GM18867 (cell line): ENCODE measurements at regions not wholly inside any gene's neighbourhood (a gene's known extent, or its start where the extent isn't known, plus 50 kb on each side); places are given as distances from the start of the nearest gene placed in this dataset.

Experiments used
- ATAC-seq: cut with Tn5 transposase; IDR thresholded peaks from one replicate; pipeline ENCODE4 v1.9.1; 2021; ENCODE audit warnings: mild to moderate bottlenecking, moderate library complexity; ENCODE audit not compliant: unreplicated experiment

DNA sequence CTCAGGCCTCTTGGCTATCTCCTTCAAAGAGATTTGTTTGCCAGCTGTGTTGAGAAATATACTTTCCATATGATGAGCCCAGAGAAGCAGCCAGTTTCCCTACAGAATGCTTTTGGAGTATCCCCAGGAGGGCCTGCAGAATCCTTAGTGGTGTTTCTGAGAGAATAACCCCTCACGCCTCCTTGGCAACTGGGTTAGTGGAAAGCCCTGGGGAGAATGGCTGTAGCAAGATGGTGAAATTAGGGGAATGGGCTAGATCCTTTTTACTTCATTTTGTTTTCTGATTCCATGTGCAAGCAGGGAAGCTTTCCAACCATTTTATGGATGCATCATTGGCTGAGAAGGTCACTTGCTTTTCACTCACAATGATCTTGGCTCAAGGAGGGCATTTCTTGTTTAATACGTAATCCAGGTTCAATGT, 364.6 kb downstream of the DMRT2 start:
- no peak for ATAC-seq

DNA sequence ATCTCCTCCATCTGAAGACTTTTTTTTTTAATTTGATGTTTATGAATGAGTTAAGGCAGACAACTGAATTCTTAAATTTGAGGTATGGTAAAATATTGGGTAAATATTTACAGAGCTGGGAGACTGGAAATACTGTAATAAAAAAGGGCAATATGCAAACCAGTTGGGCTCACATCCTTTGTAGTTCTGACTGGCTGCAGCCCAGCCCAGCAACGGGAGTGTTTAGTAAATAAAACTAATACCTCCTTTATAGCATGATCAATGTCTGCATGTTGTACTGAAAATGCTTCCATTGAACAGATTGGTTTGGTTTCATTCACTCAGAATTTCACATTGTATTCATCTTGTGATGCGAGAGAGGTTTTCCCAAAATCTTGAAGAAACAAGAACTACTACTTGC, 365.0 kb downstream of the DMRT2 start:
- no peak for ATAC-seq

DNA sequence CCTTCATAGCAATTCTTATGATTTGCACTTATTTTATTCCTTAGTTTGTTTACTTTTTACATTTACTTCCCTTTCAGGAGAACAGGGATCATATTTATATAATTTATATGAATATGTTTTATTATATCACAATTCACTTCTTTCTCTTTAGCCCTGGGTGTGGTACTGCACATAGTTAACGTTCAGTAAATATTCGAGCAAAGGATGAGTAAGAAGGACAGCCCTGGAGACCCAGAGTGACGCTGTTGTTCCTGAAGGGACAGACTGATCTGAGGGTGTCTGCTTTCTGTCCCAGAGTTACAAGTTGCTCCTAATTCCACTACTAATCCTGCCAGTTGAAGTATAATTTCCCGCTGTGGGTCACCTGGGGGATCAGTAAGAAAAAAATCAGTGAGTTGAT, 366.1 kb downstream of the DMRT2 start:
- no peak for ATAC-seq

DNA sequence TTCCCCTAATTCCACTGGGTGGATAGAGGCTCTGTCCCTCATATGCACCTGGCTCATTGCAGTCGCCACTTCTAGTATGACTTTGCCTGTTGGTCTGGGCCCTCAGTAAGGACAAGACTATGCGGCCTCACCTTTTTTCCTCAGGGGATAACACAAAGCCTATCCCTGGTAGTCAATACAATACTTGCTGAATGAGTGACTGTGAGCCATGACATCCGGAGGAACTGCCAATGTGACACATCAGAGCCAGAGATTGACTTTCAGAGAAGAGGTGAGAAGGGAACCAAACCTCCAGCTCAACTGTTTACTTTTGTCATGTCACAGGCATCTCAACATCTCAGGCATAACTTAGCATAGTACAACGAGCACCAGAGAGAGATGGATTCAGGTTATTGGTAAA, 371.3 kb downstream of the DMRT2 start:
- ATAC-seq: no peak

DNA sequence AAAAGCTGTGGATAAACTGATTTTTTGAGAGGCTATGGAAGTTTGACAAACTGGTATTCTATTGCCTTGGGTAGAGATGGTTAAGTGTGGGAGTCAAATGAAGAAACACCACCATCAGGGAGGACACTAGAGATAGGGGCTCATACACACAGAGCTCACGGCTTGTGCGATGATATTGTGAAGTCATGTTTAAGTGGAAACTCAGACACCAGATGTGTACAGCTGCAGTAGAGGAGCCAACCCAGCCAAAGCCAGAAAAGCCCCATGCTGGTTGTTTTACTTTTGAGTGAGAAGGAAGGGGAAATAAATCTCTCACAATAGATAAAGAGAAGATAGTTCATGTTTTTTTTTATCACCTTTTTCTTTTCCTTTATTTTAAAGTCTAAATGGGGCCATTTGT, 377.7 kb downstream of the DMRT2 start:
- no peak for ATAC-seq

DNA sequence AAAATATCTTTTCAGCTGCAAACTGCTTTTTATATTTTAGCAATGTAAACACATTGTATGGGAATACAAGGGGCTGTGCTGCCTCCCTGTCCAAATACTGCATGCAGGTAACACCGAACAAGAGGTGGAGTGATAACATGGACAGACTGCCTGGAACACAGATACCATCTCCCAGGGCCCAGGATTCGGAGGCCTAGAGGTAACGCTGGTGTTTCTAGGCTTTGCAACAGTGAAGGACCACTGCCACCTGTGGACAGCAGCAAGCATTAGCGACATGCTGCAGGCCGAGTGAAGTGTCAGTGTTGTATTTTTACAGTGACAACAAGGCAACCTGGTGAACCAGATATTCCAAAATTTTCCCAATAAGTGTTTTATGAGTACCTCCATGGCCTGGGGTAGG, 379.1 kb downstream of the DMRT2 start:
- ATAC-seq: no peak

DNA sequence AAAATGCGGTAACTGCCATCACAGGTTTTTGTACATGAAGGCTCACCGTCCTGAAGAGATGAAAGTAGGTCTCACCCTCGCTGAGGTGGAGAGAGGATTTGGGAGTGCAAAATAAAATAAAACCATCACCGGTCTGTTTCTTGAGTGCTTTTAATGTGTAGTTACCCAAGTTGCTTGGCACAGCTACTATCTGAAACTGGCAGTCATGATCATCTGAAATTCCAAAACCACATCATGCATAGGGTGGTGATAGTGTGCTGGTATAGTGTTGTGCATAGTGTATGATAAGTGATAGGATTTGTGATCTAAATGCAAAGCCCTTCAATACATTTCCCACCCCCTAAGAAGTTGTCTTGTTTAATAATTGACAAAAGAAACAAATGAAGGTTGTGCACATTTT, 381.3 kb downstream of the DMRT2 start:
- ATAC-seq: no peak

DNA sequence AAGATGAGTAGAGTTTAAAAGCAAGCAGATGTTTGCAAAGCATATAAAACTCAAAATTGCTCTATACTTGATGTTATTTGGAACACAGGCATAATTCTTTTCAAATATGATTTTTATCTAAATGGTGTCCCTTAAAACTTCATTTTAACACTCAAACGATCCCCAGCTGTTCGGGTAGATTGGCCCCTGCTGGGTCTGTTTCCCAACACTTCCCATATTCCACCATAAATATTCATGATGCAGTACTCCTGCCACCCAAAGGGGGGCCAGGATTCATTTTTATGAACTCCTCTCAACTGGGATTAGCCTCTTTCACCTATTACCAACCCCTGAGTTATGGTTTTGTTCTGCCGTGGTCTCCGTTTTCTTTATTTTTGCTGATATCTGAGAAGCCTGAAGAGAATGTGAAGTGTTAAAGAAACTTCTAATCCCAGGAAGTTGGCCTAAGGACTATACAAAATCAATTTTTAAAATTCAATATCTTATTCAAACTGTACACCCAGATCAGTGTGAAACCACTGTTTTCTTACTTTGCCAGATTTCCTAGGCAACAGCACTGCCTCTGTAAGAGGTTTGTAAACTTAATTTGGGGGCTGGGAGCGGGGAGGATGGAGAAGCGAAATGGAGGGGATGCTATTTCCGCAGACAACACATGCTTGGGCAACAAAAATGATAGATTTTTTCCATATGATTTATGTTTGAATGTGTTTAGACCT, 384.1 kb downstream of the DMRT2 start:
- no peak for ATAC-seq

DNA sequence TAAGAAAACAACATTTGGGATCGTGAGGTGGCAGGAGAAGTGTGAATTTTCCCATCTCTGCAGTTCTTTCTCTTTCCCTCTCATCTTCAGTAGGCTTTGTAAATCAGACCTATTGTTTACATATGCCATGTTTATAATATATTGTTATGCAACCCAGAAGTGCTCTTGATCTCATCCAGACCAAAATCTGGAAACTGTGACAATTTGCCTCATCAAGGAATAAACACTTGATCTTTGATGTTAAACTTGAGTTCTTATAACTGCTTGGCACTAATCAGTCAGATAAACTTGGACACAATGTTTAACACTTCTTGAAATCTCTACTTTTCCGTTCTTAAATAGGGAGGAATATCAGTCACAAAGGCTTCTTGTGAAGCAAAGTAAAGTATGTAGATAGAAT, 384.7 kb downstream of the DMRT2 start:
- no peak for ATAC-seq

DNA sequence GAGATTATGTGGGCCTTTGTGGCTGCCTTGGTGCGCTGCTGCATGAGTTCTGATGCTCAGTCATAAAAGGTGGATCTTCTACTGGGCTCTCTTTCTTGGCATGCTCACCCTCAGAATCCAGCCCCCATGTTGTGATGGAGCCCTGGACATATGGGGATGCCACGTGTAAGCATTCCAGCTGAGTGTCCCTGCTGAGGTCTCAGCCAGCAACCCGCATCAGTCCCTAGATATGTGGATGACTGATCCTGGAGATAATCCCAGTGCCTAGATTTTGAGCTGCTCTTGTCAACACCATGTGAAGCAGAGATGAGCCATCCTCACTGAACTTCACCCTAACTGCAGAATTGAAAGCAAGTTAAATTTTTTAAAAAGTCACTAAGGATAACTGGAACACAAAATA, 390.1 kb downstream of the DMRT2 start:
- no peak for ATAC-seq

DNA sequence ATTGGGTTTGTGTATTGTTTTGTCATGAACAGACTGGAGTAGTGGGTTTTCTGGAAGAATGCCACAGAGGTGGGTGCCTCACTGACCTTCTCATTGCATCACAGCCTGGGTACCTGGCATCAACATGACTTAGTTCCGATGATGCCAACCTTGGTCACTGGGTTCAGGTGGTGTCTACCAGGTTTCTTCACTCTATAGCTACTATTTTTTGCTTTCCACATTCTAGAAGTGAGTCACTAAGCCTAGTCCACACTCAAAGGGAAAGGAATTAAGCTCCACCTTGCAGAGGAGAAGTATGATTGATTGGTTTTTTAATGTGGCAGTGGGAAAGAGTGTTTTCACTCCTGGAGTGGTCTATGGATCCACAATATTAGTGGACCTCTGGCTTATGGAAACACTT, 391.9 kb downstream of the DMRT2 start:
- ATAC-seq: no peak

DNA sequence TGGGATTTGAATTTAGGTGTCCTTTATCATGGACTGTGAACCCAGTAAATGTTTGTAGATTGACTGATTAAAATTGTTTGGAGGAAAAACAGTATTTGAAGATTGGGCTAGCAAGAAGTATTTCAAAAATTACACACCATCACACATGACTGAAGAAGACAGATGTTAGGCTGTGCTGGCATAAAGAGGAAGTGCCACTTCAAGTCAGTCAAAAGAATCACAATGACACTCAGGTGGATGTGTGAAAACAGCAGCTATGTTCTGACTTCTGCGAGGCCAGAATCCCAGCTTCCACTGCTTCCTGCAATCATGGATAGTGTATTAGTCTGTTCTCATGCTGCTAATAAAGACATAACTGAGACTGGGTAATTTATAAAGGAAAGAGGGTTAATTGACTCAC, 393.3 kb downstream of the DMRT2 start:
- peak; percentile 67 for ATAC-seq

DNA sequence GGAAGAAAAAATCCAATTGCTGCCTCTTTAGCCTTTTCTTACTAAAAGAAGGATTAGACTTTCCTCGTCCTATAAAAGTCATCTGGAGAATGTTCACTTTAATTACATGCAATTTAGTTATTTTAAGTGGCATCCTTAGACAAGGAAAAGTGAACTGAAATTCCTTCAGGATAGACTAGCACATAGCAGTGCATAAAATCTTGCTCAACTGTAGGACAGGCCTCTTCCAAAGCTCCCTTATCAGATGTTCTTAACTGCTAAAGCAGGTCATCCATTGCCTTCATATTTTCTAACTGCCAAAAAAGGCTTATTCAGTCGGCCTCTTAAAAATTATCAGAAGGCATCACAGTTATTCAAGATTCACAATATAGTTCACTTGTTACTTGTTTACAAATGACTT, 396.5 kb downstream of the DMRT2 start:
- no peak for ATAC-seq

DNA sequence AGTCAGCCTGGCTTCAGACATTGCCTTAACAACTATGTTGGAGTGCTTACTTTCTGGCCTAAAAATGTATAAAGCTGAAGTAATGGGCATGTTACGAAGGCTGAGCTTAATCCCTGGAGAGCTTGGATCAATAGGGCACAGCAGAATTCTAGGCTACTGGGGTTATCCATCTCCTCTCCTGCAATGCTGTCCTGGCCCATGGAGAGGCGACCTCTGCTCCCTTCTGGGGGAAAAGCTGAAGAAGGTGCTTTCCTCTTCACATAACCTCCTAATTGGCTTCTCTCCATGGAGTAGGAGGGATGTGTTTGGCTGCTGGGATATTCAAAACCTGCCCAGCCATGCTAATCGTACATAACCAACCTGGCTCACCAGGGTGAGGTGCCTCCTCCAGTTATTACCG, 403.5 kb downstream of the DMRT2 start:
- ATAC-seq: no peak

DNA sequence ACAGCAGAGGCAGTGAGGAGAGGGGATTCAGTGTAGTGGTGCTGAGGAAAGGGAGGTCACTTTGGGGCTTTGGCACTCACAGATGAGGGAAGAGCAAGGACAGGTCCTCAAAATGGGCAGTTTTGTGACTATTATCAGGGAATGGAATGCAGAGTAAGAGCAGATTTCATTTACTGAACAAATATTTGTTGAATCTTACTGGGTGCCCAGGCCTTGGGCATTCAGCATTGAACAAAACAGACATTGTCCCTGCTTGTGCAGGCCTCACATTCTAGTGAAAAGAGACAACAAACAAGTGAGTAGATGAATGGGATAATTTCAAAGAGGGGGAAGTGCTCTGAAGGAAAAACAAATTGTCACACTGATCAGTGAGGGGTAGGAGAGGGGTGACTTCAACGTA, 404.1 kb downstream of the DMRT2 start:
- ATAC-seq: no peak

DNA sequence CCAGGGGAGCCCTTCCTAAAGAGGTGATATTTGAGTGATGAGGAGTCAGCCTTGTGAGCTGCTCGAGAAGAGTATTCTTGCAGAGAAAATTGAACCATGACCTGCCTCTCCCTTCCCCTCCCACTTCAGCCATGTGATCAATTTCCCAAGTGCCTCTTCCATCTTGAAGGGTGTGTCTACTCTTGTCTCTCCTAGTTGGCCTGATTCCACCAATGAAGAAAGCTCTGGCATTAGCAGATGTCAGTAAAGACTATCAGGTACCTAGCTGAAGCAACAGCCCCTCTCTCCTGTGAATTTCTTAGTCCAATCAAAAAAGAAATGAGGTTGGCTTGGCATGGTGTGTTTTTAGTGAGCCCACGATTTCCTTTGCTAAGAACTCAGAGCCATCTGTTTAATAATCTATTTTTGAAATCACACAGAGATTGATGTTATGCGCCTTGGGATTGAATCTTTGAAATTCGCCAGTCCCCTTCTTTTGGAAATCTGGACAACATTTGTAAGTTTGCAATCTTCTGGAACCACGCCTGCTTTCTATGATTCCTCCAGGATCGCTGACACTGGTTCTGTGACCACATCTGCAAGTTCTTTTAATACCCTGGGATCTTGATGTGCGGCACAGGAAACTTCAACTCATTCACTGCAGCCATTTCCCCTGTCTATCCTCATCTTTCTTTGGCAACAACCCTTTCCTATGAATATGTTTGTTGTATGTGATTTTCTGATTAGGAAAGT, 404.6 kb downstream of the DMRT2 start:
- no peak for ATAC-seq

DNA sequence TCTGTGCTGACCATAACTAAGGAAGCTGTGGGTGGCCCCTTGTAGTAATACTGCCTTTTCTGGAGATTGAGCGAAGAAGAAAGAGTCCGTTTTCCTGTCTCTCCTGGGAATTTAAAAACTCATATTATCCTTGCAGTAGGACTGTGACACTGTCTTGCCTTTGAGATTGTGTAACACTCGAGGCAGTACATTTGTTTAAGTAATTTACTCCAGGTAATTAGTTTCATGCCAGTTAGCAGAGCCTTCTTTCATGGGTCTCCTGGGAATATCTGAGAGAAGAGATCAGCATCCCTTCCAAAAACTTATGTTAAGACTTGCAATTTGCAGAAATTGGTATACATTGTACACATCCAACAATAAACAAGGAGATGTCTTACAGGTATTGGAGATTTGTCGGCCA, 405.6 kb downstream of the DMRT2 start:
- ATAC-seq: no peak

DNA sequence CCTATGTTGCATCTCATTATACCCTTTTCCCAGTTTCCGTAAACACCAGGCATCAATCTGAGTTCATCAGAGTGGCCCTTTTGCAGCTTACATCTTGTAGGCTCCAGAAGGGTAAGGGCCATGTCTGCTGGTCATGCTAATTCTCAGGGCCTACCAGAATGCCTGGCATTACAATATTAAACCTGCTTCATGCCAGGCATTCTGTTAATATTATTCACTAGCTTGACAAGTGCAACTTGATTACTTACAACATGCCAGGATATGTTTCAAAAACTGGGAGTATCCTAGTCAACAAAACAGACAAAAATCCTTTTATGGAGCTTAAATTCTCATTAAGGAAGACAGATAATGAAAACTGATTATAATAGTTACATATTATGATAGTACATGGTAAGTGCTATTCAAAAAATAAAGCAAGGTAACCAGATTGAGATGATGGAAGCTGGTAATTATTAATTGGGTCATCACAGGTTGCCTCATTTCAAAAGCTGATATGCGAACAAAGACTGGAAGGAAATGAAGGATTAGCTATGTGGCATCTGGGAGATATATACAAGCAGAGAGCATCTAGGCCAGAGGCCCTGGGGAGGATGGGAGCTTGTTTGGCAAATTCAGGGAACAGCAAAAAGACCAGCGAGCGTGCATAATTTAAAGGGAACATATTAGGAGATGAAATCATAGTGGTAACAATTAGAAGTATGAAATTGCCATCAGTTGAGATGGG, 406.3 kb downstream of the DMRT2 start:
- no peak for ATAC-seq

DNA sequence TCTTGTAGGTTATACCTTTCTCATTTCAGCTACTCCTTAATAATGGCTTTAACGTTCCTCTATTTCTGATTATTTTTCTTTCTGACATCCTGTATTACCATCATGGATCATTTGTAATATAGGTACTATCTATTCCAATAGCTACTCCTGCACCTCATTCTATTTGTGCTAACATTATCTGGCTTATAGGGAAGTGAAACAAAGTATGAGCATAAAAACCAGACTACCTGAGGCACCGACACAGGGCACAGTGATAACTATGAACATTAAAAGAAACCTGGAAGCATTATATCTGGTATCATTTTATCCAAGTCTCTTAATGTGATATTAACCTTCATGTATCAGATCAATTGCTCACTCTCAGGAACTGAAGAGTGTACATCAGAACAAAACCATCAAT, 407.3 kb downstream of the DMRT2 start:
- ATAC-seq: no peak

DNA sequence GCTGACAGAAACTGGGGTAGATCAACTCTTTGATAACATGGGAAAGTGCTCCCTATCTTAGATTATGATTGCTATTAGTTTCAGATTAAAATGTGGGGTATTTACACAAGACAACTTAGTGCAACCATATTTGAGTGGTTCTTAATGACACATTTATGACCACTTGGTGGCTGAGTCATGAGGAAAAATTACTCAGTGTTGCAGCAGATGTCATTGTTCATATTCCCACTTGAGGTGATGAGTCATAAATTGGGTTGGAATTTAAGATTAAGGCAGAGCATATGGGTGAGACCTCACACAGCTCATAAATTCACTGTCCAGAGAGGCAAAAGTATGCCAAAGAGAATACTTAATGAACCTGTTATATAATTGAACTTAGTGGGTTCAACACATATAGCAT, 408.3 kb downstream of the DMRT2 start:
- ATAC-seq: no peak

DNA sequence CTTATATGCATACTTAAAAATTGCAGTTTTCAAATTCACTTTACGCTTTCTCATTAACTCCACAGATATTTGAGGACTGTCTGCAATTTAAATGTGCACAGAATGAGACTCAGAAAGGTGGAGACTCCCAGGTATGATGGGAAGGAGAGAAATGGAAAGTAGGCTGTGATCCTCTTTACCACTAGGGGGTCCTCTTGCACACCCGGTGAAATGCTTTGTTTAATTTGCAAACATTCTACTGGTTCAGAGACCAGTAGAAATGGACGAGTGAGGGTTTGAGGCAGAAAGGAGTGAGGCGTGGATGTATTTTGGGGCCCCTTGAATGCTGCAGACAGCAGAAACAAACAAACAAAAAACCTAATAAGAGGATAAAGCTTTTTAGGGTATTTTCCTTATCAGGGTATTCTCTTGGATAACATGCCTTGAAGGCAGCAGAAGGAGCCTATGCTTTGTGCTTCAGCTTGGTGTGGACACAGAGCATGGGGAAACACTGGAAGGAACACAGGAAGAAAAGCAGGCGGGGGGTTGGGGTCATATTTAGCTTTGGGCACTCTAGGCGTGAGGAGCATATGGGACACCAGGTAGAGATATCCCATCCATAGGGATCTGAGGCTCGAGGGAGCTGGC, 410.1 kb downstream of the DMRT2 start:
- peak; percentile 69 for ATAC-seq

DNA sequence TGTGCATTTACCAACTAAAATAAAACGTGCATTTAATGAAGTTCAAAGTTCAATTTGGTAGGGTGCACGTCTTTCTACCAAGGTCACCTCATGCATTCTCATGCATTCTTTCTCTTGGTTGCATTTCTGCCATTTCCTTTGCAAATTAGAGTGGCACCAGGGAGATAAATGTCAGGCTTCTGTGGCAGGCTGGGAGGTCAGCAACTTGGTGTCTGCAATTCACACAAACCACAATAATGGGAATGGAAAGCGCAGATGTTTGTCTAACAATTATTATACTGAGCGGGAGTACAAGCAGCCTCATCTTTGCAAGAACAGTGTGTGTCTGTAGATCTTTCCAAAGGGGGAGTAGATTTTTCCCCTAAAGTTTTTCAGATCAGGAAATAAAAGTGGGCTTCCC, 411.7 kb downstream of the DMRT2 start:
- no peak for ATAC-seq
